HG03565 (cell line): ENCODE measurements at regions not wholly inside any gene's neighbourhood (a gene's known extent, or its start where the extent isn't known, plus 50 kb on each side); places are given as distances from the start of the nearest gene placed in this dataset.

Experiments used
- ATAC-seq: cut with Tn5 transposase; IDR thresholded peaks from one replicate; pipeline ENCODE4 v1.9.1; 2021; ENCODE audit warnings: mild to moderate bottlenecking, moderate library complexity; ENCODE audit not compliant: unreplicated experiment

GRCh38 chr5:3734632-3735031, 139.0 kb downstream of the IRX1 start:
- no peak for ATAC-seq

DNA sequence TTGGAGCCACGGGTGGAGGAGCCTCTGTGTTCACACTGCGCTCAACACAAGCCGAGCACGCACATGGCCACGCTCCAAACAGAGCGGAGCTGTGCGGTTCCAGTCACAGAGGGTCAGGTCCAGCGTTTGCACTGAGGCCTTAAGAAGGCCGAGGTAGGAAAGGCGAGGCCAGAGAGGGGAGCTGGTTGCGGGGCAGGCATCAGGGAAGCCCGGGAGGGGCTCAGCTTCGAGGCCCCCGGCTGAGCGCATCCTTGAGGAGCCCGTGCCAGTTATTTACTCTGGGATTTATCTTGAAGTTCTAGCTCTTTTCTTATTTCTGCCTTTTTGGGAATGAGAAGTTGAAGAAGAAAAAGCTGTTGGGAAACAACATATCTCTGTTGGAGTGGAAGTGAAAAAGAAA, 140.8 kb downstream of the IRX1 start:
- no peak for ATAC-seq

GRCh38 chr5:3736926-3737325, 141.3 kb downstream of the IRX1 start:
- ATAC-seq = no peak

DNA sequence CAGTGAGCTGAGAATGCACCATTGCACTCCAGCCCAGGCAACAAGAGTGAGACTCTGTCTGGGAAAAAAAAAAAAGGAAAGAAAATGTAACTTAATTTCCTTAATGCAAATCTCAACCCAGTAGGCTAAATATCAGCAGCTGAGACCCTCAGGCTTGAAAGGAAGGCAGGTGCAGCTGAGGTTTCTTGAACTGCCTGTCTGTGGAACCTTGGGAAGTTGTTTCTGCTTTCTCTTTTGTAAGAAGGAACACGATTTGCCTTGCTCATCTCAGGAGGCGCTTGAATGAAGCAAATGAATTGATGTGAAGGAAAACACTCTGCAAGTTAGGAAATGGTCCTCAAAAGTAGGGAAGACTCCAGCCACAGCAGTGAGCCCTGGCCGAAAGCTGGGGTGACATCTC, 143.3 kb downstream of the IRX1 start:
- ATAC-seq = no peak

- ATAC-seq = no peak
These were observed 145.1 kb downstream of the IRX1 start for GRCh38 chr5:3740546-3741373.

DNA sequence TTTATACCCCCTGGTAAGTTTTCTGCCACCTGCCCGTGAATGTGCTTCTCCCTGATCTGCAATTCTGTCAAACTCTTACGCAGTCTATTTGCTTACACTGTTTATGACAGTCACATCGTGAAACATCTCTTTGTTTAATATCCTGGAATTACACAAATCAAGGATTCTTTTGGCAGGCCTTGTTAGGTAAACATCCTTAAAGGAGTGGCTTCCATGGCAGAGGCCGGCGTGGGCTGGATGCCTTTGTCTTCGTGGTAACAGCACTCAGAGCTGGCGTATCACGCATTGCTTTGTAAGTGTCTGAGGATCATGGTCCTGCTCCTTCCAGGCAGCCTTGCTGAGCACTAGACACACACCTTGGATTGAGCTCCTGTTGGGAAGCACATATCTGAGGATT, 145.7 kb downstream of the IRX1 start:
- ATAC-seq = no peak

GRCh38 chr5:3742750-3743149, 147.1 kb downstream of the IRX1 start:
- ATAC-seq = no peak

DNA sequence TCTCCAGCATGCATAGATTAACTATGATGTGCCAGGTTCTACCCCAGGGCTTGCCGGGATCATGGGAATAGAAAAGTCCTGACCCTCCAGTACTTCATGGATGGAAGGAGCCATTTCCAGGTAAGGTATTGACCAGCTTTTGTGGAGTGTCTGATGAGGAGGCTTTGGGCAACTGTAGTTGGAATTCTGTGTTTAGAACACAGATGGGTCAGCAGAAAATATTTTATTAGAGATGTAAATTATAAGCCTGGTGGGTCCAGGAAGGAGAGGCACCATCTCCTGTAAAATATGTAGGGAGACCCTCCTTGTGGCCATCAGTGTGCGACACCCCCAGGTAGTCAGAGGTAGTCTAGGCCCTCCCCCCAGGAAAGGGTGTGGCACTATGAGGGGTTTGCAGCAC, 156.2 kb downstream of the IRX1 start:
- no peak for ATAC-seq

DNA sequence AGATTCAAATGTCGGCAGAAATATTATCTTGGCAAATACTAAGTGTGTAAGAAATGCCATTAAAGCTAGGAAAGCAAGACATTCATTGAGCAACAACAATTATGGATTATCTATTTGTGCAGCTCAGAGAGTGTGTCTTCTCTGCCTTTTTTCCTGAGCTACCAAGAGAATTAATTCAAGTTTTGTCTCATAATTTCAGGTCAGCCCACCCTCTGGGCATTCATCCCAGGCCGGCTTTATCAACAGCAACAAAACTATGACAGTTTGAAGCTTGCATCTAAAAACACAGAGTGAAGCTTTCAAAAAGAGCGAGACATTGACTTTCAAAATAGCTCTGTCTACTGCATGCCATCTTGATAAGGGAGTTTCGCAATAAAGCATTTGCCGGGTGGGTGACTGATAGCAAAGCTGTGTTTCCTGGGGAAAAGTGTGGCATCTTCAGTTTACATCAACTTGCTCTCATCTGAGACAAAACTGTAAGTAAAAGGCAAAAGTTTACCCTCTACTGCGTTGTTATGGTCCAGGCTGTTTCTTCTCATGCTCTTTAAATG, 182.4 kb downstream of the IRX1 start:
- ATAC-seq = no peak

DNA sequence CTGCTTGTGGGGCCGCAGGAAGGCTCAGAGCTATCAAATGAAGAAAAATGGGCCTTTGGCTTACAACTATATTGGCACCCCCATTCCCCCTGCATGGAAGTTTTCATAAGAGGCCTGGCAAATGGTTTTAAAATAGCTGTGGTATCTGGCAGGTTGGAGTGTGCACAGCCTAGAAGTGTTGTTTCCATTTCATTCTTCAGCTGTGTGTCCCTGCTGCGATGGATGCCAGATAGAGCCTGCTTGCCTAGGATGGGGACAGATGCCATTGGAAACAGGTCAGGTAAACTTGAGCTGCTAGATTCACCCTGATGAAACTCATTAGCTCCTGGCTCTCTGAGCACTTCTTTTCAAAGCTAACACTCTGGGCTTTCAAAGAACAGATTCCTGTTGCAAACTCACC, 183.3 kb downstream of the IRX1 start:
- no peak for ATAC-seq

DNA sequence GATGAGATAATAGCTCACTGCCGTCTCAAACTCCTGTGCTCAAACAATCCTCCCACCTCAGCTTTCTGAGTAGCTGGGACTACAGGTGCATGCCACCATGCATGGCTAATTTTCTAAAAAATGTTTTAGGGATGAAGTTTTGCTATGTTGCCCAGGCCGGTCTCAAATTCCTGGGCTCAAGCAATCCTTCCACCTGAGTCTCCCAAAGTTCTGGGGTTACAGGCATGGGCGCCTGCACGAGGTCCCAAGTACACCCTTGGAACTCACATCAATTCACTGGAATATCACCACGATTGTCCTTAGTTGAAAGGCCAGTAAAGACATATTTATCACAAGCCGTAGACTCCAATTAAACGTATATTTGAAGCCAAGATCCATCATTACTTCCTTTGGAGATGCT, 184.6 kb downstream of the IRX1 start:
- ATAC-seq = no peak

GRCh38 chr5:3780907-3781306, 185.3 kb downstream of the IRX1 start:
- ATAC-seq = no peak

- no peak for ATAC-seq
These were observed 189.2 kb downstream of the IRX1 start for GRCh38 chr5:3784854-3785253.

GRCh38 chr5:3786165-3786564, 190.5 kb downstream of the IRX1 start:
- no peak for ATAC-seq

DNA sequence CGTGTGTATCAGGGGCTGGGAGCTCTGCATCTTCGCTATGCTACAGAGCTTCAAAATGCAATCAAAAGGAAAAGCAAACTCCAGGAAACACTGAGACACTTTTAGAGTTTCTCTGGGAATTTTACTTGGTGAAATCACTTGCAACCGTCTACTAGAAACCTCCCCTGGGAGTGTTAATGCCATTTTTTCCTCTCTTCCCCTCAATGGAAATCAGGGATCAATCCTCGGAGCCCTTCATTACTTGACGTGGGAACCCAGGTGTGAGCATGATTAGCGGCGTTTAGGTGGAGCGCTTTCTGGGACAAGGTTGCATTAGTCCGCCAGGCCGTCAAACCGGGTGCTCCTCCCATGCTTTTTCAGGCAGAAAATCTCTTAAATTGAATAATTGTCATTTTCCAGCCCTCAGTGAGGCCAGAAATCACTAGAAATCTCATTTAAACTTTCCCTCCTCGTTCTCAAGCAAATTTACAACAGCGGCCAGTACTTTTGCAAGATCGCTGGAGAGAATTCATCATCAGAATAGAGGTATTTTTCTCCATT, 191.3 kb downstream of the IRX1 start:
- ATAC-seq = no peak

DNA sequence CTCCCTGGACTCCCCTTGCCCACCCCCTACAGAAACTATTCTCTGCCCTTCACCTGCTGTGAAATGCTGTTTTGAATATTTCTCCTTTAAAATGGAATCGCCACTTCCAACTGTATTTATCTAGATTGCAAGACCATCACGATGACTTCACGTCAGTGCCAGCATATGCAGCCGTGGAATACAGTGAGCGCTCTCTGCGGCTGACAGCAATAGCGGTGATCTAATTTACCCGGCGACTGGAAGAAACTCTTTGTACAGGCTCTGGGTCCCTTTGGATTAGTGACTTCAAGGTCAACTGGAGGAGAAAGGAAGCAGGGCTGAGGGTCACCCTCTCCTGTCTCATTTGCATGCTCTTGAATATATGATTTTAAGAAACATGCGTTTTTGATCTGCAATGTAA, 192.0 kb downstream of the IRX1 start:
- no peak for ATAC-seq

- ATAC-seq = no peak
These were observed 194.0 kb downstream of the IRX1 start for GRCh38 chr5:3789519-3790193.

- no peak for ATAC-seq
These were observed 197.5 kb downstream of the IRX1 start for GRCh38 chr5:3793162-3793561.

GRCh38 chr5:3794611-3795010, 199.0 kb downstream of the IRX1 start:
- no peak for ATAC-seq

- no peak for ATAC-seq
These were observed 201.1 kb downstream of the IRX1 start for GRCh38 chr5:3796736-3797135.

DNA sequence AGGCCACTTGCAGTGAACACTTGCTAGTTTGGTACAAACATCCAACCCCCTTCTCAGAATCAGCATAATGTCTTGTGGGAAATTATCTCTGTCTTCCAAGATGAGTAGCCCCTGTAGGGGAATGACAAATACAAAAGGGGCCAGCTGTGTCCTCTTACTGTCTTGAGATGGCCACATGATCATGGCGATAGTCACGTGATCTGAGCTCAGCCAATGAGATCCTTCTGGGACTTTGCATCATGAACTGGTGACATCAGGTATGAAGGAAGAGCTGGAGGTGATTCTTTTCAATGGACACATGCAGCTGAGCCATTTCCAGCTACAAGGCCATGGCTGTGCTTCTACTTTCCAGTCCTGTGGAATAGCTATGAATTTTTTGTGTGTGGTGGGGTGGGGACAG, 206.3 kb downstream of the IRX1 start:
- no peak for ATAC-seq

DNA sequence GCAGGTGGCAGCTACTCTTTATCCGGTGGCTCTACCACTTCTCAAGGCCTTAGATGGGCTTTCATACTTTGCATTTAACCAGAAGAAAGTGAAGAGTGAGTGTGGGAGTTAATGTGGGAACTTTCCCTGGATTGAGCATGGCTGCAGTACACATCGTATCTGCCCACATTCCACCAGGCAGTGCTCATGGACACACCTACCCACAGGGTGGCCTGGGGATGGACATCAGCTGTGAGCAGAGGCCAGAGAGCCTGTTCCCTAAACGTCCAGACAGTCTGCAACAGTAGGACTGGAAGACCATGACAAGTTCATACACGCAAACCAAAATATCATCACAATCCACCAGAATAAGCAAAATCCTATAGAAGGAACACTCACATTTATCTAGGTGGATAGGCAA, 213.8 kb downstream of the IRX1 start:
- ATAC-seq = no peak
